Suppressor macrophage treated with lipopolysaccharide for 1 hour (primary cell): ENCODE measurements at regions not wholly inside any gene's neighbourhood (a gene's known extent, or its start where the extent isn't known, plus 50 kb on each side); places are given as distances from the start of the nearest gene placed in this dataset.

Experiments
- DNase-seq, 3 donors: peaks; one replicate each; pipeline ENCODE4 v3.0.0-alpha.2; 2020 to 2022

- no peak for DNase-seq
Measured at GRCh38 chr20:17023036-17023435, 203.8 kb upstream of the PCSK2 start.

DNA sequence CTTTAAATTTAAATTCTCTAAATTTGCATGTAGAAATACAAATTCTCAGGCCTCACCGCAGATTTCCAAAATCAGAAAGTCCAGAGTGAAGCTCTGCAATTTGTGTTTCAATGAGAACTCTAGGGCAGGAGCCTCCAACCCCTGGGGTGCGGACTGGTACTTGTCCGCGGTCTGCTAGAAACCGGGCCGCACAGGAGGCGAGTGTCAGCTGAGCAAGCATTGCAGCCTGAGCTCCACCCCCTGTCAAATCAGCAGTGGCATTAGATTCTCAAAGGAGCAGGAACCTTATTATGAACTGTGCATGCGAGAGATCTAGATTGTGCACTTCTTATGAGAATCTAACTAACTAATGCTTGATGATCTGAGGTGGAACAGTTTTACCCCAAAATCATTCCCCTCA, 203.0 kb upstream of the PCSK2 start:
- DNase-seq, result no peak

- no peak for DNase-seq
Measured at GRCh38 chr20:17024513-17025119, 202.2 kb upstream of the PCSK2 start.

GRCh38 chr20:17026346-17026745, 200.5 kb upstream of the PCSK2 start:
- no peak for DNase-seq

DNA sequence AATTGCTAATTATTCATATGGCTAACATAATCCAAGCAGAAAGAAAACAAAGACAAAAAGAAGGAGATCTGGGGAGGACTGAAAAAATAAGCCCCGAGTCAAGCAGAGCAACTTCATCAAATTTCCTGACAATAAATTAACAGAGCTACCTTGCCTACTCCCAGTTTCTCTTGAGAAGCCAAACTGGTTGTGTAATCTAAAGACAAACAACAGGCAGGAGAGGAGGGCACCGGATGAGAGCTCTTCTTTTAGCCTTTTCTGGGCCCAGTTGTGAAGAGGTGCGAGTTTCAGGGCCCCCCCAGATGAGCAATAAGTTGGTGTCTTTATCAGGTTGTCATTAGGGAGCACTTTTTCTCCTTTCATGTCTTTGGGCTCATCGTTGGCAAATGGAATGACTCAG, 197.1 kb upstream of the PCSK2 start:
- no peak for DNase-seq

DNA sequence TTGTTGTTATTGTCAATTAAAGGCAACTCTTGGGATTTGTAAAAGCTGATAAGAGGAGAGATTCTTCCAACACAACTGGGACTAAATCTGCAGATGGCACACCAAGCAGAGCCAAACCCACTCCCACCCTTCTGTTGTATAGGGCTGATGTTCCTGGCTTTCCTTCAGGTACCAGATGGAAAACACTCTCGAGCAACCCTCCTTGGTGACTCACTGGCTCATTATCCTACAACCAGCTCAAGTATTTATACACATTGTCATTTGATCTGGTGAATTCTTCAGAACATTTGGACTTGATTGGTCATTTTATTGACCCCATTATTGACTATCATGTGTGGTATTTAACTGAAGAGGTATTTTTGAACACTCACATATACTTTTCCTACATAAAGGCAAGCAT, 190.3 kb upstream of the PCSK2 start:
- DNase-seq, result no peak

GRCh38 chr20:17042122-17042521, 184.7 kb upstream of the PCSK2 start:
- no peak for DNase-seq

- DNase-seq, result no peak
Measured at GRCh38 chr20:17043323-17043722, 183.5 kb upstream of the PCSK2 start.

DNA sequence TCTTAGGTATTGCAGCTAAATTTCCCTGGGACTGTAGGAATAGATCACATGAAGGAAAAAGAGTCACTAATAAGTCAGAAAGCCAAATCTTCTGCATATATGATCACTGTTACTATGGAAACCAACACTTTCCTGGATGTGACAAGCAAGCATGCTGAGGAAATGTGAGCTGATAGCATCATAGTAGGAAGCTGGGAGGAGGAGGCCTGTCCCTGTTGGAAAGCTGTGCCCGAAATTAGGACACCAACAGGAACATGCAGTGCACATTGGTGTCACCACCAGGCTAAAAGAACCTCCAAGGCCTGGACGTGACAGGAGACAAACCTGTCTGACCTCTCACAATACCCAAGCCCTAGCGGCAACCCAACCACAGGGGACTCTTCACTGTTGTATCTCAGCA, 181.9 kb upstream of the PCSK2 start:
- no peak for DNase-seq

GRCh38 chr20:17059465-17059864, 167.4 kb upstream of the PCSK2 start:
- DNase-seq, result no peak

- DNase-seq, result no peak
Measured at GRCh38 chr20:17061715-17062114, 165.1 kb upstream of the PCSK2 start.

- DNase-seq, result no peak
Measured at GRCh38 chr20:17062712-17063111, 164.1 kb upstream of the PCSK2 start.

DNA sequence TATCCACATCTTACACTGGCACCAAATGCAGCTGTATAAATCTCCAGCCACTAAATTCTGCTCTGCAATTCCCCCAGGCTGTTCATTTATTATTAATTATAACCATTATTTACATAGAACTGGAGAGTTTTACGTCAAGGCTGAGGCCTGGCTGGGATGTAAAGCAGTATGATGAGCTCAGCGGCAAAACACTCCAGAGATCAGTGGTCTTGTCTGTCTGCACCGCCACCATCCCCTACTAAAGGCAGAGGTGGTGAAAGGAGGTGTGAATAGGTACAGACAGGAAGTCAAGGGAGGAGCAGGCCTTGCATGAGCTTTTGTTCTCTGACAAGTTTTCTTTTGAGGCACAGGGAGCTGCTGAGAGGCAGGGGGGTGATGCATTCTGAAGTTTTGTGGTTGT, 159.9 kb upstream of the PCSK2 start:
- no peak for DNase-seq

DNA sequence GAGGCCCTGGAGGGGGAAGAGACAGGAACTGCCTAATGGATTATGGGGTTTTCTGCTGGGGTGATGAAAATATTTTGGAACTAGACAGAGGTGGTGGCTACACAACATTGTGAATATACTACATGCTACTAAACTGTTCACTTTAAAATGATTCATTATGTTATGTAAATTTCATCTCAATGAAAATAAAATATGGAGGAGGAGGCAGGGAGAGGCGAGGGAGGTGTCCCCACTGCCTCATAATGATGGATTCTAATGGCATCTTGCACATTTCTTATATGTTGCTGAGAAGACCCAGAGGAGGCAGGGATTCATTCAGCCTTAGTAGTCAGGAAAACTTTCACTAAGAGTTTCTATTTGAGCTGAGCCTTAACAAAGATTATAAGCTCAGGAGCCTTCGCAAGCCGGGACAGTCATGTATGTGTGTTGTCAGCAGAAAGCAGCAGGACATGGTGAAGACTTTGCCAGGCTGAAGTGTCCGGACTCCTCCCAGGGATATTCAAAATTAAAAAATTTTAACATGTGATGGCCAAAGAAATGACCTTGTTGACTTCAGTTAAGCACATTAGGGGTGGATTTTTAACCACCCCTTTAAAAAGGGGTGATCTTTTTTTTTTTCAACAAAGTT, 158.6 kb upstream of the PCSK2 start:
- DNase-seq, result no peak

- DNase-seq, result no peak
Measured at GRCh38 chr20:17077030-17077429, 149.8 kb upstream of the PCSK2 start.

GRCh38 chr20:17083738-17084137, 143.1 kb upstream of the PCSK2 start:
- DNase-seq, result no peak

DNA sequence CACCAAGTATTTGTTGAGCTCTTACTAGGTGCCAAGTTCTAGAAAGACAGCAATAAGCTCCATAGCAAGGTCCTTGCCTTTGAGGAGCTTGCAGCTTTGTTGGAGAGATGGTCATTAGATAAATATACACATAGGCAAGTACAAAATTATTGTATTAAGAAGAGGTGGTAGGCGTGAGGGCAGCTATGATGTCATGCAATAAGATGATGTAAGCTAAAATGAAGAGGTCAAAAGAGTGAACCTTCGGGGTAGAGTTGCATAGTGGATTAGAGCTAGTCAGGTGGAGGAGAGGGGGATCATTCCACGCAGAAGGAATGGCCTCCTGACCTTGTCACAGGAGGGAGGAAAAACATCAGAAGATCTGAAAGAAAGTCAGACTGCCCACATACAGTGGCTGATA, 141.9 kb upstream of the PCSK2 start:
- DNase-seq, result no peak

DNA sequence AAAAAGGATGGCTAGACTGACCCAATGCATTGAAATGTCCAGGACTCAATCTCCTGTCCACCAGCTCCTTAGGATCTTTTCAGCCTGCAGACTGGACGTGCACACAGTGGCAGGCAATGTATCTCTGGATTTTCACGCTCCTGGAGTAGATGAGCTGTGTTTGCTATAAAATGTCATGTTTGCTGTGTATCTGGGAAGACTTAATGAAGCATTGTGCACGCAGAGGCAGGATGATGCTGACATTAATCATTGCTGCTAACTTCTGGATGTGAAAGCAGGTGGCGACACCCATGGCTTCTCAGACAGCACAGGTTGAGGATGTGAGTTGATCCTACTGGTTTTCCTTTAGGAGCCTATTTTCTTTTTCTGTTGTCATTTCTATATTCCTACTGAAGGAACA, 133.1 kb upstream of the PCSK2 start:
- DNase-seq, result no peak

- no peak for DNase-seq
Measured at GRCh38 chr20:17097603-17098002, 129.2 kb upstream of the PCSK2 start.

DNA sequence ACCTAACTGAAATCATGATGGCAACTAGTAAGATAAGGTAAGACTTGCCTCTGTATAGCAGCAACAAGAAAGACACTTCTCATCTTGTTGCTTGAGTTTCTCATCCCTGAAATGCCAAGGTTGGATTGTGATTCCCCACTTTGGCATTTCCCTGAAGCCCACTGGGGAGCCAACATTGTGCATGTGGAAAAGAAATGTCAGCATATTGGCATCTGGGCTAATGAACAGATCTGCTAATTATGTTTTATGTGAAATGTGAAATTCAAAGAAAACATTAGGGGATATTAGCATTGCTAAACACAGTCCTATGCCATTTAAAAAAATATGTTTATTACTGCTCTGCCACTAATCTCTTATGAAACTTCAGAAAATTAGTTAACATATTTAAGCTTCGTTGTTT, 126.3 kb upstream of the PCSK2 start:
- DNase-seq, result no peak

DNA sequence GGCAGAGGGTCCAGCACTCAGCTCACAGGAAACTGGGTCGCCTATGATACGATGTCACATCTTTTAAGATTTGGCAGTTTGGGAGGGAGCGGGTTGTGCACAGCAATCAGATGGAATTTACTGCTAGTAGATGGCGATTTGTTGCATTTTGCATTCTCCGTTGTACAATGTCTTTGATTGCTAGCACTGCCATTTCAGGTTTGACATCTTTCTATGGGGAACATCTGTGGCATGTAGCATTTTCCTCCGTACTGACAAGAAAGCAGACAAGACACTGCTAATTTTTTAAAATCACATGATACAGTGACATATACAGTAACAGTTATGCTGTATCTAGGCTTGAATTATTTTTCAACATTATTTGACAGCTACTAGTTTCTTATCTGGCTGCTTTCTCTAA, 119.7 kb upstream of the PCSK2 start:
- no peak for DNase-seq

DNA sequence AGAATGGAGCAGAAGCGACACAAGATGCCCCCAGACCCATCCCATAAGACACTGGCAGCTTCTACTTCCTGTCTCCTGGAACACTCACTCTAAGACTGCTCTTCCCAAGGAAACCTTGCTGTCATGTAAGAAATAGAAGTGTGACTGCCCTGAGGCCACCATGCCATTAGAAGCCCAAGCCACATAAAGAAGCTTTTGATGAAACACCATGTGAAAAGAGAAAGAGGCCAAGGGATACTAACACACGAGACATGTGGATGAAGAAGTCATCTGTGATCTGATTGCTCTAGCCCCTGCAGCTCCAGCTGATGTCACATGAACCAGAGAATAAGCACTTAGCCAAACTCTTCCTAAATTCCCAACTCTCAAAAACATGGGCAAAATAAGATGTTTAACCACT, 117.9 kb upstream of the PCSK2 start:
- DNase-seq, result no peak

GRCh38 chr20:17109307-17109706, 117.5 kb upstream of the PCSK2 start:
- DNase-seq, result no peak

DNA sequence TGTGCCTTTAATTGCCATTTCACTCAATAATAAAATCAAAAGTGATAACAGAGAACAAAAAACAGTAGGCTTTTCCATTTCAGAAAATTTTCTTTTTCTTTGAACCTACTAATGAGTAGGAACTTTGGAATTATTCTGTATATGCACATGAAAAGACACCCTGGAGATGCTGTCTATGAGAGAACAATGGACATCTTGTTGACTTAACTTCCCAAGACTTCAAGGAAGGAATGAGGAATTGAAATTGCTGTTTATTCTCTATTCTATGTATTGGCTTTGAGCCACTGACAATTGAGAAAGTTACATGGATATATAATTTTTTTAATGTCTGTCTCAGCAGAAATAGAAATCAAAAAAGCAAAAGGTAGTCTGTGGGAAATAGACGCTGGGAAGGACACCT, 98.6 kb upstream of the PCSK2 start:
- no peak for DNase-seq

GRCh38 chr20:17129089-17129488, 97.8 kb upstream of the PCSK2 start:
- DNase-seq, result no peak
